HG03139 (cell line): ENCODE measurements at regions not wholly inside any gene's neighbourhood (a gene's known extent, or its start where the extent isn't known, plus 50 kb on each side); places are given as distances from the start of the nearest gene placed in this dataset.
A peak's percentile ranks its signal among the peaks of the same experiment; 100 is the strongest.
"Not testable (repeated sequence)": the region's sequence is repeated elsewhere in the genome, so short reads cannot be mapped to it uniquely, and the experiment has no call there.

Experiments
- ATAC-seq: cut with Tn5 transposase; IDR thresholded peaks from one replicate; pipeline ENCODE4 v1.9.1; 2021; ENCODE audit not compliant: unreplicated experiment

- not testable (repeated sequence) for ATAC-seq
Measured at GRCh38 chr1:147103416-147104155, 68.7 kb downstream of the PRKAB2 start.

DNA sequence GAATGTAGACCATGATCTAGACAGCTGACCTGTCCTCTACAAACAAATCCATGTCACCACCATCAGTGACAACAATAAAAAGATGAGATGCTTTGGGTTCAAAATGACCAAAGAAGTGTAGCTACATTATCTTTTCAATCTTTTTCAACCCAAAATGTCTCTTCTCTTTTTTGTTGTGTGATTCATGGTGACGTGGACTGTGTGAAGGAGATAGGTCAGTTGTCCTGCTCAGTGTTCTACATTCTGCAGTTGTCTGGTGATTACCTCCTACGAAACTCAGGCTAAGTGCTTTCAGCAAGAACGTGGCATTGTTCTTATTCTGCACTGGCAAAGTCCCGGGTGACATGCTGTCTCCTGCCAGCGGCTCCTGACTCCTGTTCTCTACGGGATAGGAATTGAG, 73.1 kb downstream of the PRKAB2 start:
- no peak for ATAC-seq

DNA sequence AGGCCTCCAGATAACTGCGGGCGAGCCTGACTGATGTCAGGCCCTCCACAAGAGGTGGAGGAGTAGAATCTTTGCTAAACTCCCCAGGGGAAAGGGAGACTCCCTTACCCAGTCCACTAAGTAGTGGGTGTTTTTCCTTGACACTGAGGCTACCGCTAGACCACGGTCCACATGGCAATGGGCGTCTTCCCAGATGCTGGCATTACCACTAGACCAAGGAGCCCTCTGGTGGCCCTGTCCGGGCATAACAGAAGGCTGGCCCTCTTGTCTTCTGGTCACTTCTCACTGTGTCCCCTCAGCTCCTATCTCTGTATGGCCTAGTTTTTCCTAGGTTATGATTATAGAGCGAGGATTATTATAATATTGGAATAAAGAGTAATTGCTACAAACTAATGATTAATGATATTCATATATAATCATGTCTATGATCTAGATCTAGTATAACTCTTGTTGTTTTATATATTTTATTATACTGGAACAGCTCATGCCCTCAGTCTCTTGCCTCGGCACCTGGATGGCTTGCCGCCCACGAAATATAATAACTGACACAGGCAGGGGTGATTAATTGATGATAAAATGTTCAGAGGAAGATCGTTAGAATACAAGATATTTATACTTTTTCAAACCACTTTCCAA, 73.8 kb downstream of the PRKAB2 start:
- not testable (repeated sequence) for ATAC-seq

- no peak for ATAC-seq
Measured at GRCh38 chr1:147095691-147096090, 76.6 kb downstream of the PRKAB2 start.

DNA sequence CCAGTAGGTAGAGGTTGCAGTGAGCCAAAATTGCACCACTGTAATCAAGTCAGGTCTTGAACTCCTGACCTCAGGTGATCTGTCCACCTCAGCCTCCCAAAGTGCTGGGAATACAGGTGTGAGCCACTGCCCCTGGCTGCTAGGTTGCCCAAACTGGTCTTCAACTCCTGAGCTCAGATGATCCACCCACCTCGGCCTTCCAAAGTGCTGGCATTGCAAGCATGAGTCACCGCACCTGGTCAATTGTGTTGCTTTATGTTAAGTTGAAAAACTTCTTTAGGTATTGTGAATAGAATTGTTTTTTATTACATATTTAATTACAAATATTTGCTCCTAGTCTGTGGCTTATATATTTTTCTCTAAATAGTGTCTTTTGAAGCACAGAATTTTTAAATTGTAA, 80.5 kb downstream of the PRKAB2 start:
- no peak for ATAC-seq

DNA sequence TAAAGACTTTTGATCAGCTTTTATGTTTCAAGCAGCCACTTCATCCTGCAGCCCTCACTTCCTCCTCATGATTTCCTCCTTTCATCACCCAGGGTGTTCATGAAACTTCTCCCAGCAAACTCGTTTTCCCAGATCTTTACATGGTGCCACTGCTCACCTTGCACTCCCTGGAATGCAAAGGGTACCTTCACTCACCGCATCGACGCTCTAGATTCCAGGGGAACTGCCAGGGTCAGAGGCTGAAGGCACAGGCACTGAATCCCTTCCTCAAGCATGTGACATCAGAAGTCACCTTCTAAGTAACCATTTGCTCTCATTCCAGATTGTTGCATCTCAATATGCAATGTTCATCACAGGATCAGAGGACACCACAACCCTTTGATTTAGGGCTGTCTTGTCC, 82.8 kb downstream of the PRKAB2 start:
- ATAC-seq = no peak

DNA sequence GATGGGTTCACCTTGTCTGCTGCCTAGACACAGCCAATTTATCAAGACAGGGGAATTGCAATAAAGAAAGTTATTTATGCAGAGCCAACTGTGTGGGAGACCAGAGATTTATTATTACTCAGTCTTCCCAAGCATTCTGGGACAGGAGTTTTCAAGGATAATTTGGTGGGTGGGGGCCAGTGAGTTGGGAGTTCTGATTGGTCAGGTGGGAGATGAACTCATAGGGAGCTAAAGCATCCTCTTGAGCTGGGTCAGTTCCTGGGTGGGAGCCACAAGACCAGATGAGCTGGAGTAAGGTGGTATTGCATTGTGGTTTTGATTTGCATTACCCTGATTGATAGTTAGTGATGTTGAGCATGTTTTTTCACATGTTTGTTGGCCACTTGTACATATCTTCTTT, 86.1 kb downstream of the PRKAB2 start:
- ATAC-seq = no peak

- ATAC-seq = peak; percentile 55
Measured at GRCh38 chr1:147084273-147085096, 87.8 kb downstream of the PRKAB2 start.

GRCh38 chr1:147083919-147084272, 88.4 kb downstream of the PRKAB2 start:
- no peak for ATAC-seq

- ATAC-seq = no peak
Measured at GRCh38 chr1:147080671-147081394, 91.4 kb downstream of the PRKAB2 start.

DNA sequence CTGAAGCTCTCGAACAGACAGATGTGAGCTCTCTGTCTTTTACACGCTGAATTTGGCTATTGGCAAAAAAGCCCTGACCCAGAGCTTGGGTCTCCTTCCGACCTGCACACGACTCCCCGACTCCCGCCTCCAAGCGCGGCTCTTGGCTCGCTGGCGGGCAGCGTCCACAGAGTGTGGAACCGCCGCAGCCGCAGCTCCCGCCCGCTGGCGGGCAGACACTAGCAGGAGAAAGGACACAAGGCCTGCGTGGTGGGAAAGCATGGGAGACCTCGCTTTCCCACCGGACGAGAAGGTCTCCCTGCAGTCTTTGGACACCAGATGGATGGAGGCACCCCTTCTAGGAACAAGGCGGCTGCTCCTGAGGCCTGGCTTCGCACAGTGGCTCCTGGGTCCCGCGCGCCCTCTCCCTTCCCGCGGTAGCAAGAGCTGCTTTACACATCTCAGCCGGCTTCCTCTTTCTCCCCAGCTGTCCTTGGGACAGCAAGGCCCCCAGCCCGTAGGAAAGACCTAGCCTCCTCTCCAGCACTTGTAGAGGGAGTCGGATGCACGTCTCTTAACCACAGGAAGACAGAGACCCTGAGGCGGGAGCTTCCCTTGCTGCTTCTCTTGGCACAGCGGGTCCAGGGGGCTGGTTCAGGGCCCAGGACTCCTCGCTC, 92.1 kb downstream of the PRKAB2 start:
- no peak for ATAC-seq

DNA sequence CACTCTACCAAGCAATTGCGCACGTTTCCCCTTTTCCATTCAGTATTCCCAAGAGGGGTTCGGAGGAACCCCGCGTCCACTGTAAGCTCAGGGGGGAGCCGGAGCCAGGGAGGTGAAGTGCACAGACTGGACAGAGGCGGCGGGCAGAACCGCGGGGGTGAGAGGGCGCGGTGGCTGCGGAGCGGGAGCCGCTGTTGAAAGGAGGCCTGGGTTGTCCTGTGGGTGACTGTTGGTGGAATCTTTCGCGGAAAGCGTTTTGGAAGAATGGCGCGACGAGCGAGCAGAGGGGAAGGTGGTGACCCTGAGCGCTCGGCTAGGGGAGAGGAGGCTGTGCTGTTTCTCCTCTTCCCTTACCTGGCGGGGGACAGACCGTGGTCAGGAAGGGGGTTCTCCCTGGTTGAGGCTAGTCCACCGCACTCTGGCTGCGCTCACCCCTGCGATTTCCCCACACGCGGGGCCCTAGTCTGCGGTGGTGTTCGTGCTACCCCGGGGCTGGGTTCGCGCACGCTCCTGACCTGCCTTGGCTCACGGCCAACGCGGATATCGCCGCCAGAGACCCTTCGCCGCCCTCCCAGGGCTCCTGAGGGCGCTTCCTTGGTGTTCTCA, 92.8 kb downstream of the PRKAB2 start:
- ATAC-seq = no peak

GRCh38 chr1:147078606-147079399, 93.5 kb downstream of the PRKAB2 start:
- ATAC-seq = no peak

DNA sequence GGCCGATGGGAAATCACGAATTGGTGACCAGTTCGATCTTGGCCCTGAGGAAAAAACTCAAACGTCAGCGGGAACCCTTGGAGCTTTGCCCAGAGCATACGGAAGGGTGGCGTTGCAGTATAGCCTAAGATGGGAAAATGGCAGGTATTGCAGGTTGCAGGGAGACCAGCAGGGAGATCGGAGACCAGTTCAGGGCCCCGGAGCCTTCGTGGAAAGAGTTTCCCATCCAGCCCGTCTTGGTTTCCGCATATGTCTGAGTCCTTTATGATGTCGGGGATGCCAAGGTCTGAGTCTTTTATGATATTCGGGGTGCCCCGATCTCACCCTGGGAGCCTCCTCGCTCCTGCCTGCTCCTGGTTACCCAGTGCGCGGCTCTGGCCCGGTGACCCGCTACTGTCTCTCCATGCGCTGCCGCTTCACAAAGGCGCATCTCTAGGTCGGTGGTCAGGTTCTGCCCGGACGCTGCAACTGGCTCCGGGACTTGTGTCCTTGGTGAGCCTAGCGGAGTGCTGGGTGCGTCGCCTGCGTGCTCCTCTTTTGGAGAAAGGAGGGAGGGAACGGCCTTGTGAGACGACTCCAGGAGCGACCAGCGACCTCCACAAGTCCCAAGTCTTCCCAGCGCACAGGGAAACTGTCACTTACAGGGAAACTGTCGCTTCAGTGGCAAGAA, 94.2 kb downstream of the PRKAB2 start:
- no peak for ATAC-seq

- ATAC-seq = no peak
Measured at GRCh38 chr1:147077523-147077922, 94.7 kb downstream of the PRKAB2 start.

GRCh38 chr1:147077081-147077480, 95.2 kb downstream of the PRKAB2 start:
- ATAC-seq = no peak

GRCh38 chr1:147076442-147076841, 95.8 kb downstream of the PRKAB2 start:
- ATAC-seq = no peak

DNA sequence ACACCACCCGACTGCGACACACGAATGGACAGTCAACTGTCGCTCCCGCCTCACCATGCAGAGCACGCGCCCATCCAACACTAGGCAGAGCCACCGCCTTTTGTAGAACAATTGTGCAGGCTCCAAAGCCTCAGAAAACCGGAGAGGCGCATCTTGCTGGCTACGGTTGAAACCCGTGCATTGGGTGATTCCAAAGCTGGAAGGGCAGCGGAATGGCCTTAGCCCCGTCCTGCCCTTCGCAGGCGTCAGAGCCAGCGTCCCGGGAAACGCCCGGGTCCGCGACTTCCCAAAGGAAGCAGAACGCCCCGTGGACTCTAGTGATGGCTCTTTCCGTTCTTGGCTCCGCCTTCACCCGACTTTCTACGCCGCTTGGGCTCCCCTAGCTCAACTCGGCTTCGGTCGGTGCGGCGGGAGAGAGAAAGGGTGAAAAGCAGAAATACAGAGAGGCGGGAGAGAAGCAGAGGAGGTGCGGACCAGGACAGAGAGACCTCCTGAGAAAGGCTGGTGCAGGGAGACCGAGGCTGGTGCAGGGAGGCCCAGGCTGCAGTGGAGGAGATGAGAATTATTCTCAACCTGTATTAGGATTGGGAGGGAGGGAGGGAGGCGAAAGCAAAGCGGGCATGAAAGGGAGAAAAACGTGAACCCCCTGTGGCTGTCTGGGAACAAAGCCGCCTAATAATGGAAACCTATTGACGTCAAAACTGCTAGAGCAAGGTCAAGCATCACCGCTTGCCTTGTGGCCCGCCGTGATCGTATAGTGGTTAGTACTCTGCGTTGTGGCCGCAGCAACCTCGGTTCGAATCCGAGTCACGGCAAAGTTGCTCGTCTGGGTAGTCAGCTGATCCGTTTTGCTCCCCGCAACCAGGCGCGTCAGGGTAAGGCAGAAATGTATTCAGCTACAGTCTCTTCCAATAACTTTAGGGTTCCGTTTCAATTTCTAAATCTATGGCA, 99.5 kb downstream of the PRKAB2 start:
- ATAC-seq = no peak
